Left ventricle myocardium inferior (tissue), 1 donor: ENCODE measurements at regions not wholly inside any gene's neighbourhood (a gene's known extent, or its start where the extent isn't known, plus 50 kb on each side); places are given as distances from the start of the nearest gene placed in this dataset.

Experiments used
- DNase-seq: peaks from one replicate; pipeline ENCODE4 v3.0.0-alpha.2; 2020
- H3K27ac ChIP-seq: fragments of 200-600 bp; replicated peaks from 2 replicates; pipeline ENCODE4 v1.8.0; 2021
- H3K27me3 ChIP-seq: fragments of 200-600 bp; 2 replicates; pipeline ENCODE4 v1.8.0; 2021; ENCODE audit warnings: low read depth
- H3K36me3 ChIP-seq: fragments of 200-600 bp; 2 replicates; pipeline ENCODE4 v1.8.0; 2021
- H3K4me1 ChIP-seq: fragments of 200-600 bp; 2 replicates; pipeline ENCODE4 v1.8.0; 2021
- H3K4me3 ChIP-seq: fragments of 200-600 bp; 2 replicates; pipeline ENCODE4 v1.8.0; 2021; ENCODE audit warnings: mild to moderate bottlenecking, moderate library complexity
- H3K9me3 ChIP-seq: fragments of 200-600 bp; replicated peaks from 2 replicates; pipeline ENCODE4 v1.8.0; 2021
- CTCF ChIP-seq: fragments of 200-600 bp; IDR thresholded peaks from 2 replicates; pipeline ENCODE4 v1.8.0; 2021; ENCODE audit warnings: antibody characterized with exemption, mild to moderate bottlenecking, borderline replicate concordance
- intact Hi-C: fragments of 100-400 bp; cut with micrococcal nuclease; formaldehyde crosslinking; loops from one replicate; pipeline ENCODE4 v1.11.0; 2022
- donor health status: DM: no; HTN: yes; CAD: no; lungs with severe emphysema.

GRCh38 chr10:23717913-23718312, 279.0 kb downstream of the OTUD1 start:
- TF ChIP-seq CTCF: no peak
- Histone ChIP-seq H3K4me3 (no peak overlapping the region), H3K9me3 (no peaks in the 10 kb centered on the region), H3K27me3 (peaks cover 23% of the 10 kb centered on the region), H3K4me1 (no peaks in the 10 kb centered on the region), H3K27ac (no peak overlapping the region), H3K36me3 (no peaks in the 10 kb centered on the region)
- intact Hi-C loops: no loop called here
- no peak for DNase-seq

- no peak overlapping the region for H3K4me3 ChIP-seq
- intact Hi-C loops: no loop called here
These were observed 280.1 kb downstream of the OTUD1 start for GRCh38 chr10:23718946-23719345.

GRCh38 chr10:23723796-23724195, 284.9 kb downstream of the OTUD1 start:
- Histone ChIP-seq H3K36me3 (no peaks in the 10 kb centered on the region), H3K27ac (no peak overlapping the region), H3K27me3 (no peaks in the 10 kb centered on the region), H3K4me3 (no peak overlapping the region), H3K4me1 (no peaks in the 10 kb centered on the region), H3K9me3 (peaks cover 12% of the 10 kb centered on the region)
- intact Hi-C loops: no loop called here
- no peak for DNase-seq
- TF ChIP-seq CTCF: no peak

More at GRCh38 chr10:23718946-23719345, 280.1 kb downstream of the OTUD1 start:
- Histone ChIP-seq H3K36me3 (no peaks in the 10 kb centered on the region), H3K27ac (no peak overlapping the region), H3K9me3 (no peaks in the 10 kb centered on the region), H3K27me3 (peaks cover 22% of the 10 kb centered on the region), H3K4me1 (no peaks in the 10 kb centered on the region)
- TF ChIP-seq CTCF: no peak
- no peak for DNase-seq

GRCh38 chr10:23725548-23725947, 286.7 kb downstream of the OTUD1 start:
- Histone ChIP-seq H3K27me3 (no peaks in the 10 kb centered on the region), H3K4me1 (no peaks in the 10 kb centered on the region), H3K36me3 (no peaks in the 10 kb centered on the region), H3K9me3 (peaks cover 28% of the 10 kb centered on the region), H3K27ac (no peak overlapping the region), H3K4me3 (no peak overlapping the region)
- DNase-seq: no peak
- TF ChIP-seq CTCF: no peak
- intact Hi-C loops: no loop called here

GRCh38 chr10:23742368-23742767, 303.5 kb downstream of the OTUD1 start:
- H3K27me3 ChIP-seq: peaks cover 28% of the 10 kb centered on the region
- H3K9me3 ChIP-seq: no peaks in the 10 kb centered on the region
- H3K4me3 ChIP-seq: no peak overlapping the region
- no peaks in the 10 kb centered on the region for H3K36me3 ChIP-seq
- intact Hi-C loops: no loop called here
- no peak for DNase-seq
- no peak overlapping the region for H3K27ac ChIP-seq
- H3K4me1 ChIP-seq: no peaks in the 10 kb centered on the region
- TF ChIP-seq CTCF: no peak

- no peak overlapping the region for H3K27ac ChIP-seq
- no peak overlapping the region for H3K4me3 ChIP-seq
- H3K27me3 ChIP-seq: peaks cover 28% of the 10 kb centered on the region
- DNase-seq: no peak
- H3K9me3 ChIP-seq: no peaks in the 10 kb centered on the region
- TF ChIP-seq CTCF: no peak
- no peaks in the 10 kb centered on the region for H3K4me1 ChIP-seq
- H3K36me3 ChIP-seq: no peaks in the 10 kb centered on the region
- intact Hi-C loops: no loop called here
These were observed 303.9 kb downstream of the OTUD1 start for GRCh38 chr10:23742807-23743206.
